ENCODE measurements at regions not wholly inside any gene's neighbourhood (a gene's known extent, or its start where the extent isn't known, plus 50 kb on each side); places are given as distances from the start of the nearest gene placed in this dataset.

GRCh38 chr13:81394640-81395039, 1053.7 kb upstream of the SPRY2 start (continued):
- TF ChIP-seq, protein P1, sequence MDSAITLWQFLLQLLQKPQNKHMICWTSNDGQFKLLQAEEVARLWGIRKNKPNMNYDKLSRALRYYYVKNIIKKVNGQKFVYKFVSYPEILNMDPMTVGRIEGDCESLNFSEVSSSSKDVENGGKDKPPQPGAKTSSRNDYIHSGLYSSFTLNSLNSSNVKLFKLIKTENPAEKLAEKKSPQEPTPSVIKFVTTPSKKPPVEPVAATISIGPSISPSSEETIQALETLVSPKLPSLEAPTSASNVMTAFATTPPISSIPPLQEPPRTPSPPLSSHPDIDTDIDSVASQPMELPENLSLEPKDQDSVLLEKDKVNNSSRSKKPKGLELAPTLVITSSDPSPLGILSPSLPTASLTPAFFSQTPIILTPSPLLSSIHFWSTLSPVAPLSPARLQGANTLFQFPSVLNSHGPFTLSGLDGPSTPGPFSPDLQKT (IDR thresholded peaks at IDR 0.05; ENCODE audit: borderline replicate concordance, low read depth, low read length) = no peak
- no peak for TF ChIP-seq ZNF274 (IDR thresholded peaks at IDR 0.05; ENCODE audit: low read length)
- no peak for TF ChIP-seq ZNF274 (tag by site-specific recombination; IDR thresholded peaks at IDR 0.05; ENCODE audit: borderline replicate concordance)

DNA sequence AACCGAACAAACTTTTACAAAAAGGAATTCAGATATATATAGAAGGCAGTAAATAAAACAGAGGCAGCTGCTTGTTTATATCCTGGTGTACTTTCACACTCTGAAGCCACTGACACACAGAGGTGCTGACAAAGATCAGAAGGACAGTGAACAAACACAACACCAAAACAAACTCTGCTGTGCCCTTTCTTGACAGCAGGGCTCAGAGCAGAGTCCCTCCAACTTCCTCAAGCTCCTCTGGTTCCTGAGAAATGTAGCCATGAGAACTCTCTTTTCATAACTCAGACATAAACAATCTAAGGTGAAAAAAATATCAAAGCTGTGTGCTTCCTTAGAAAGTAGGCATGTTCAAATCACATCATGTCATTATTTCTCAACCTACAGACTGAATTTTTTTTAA, 1052.8 kb upstream of the SPRY2 start:
- TF ChIP-seq SCRT1 (tag by site-specific recombination; IDR thresholded peaks at IDR 0.05; ENCODE audit: borderline replicate concordance) = no peak
- Histone ChIP-seq H3K4me1 (ENCODE audit: control insufficient read depth, insufficient read depth, low read length) (no peaks in the 10 kb centered on the region), H3K9me3 (ENCODE audit: control insufficient read depth, insufficient read depth, low read depth, low read length) (no peaks in the 10 kb centered on the region), H3K27ac (ENCODE audit: extremely low read depth, low read depth, low read length) (no peak overlapping the region), H3K36me3 (ENCODE audit: control insufficient read depth in 2 of 2, insufficient read depth in 1 of 2, low read length in 2 of 2) (no peaks in the 10 kb centered on the region), H3K4me3 (ENCODE audit: low read depth, low read length) (no peak overlapping the region)
- ChIA-PET CTCF (interaction anchor here (1.1 kb wide), 1 partner anchor 58 kb away, joined by 3 read pairs; no protein-coding TSS in a partner anchor), POLR2A (no interaction called here)

- CTCF ChIA-PET = interaction anchor here (1.1 kb wide), 1 partner anchor 59 kb away, joined by 3 read pairs; no protein-coding TSS in a partner anchor
- H3K27ac ChIP-seq (ENCODE audit: extremely low read depth, low read depth, low read length) = no peak overlapping the region
- TF ChIP-seq, protein P2, sequence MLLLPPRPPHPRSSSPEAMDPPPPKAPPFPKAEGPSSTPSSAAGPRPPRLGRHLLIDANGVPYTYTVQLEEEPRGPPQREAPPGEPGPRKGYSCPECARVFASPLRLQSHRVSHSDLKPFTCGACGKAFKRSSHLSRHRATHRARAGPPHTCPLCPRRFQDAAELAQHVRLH (tag by site-specific recombination; IDR thresholded peaks at IDR 0.05) = no peak
- TF ChIP-seq ZNF626 (tag by site-specific recombination; IDR thresholded peaks at IDR 0.05) = no peak
- no peak for TF ChIP-seq ZNF785 (tag by site-specific recombination; IDR thresholded peaks at IDR 0.05)
- TF ChIP-seq ZNF157 (tag by site-specific recombination; IDR thresholded peaks at IDR 0.05) = no peak
- no peak for TF ChIP-seq ZNF571 (tag by site-specific recombination; IDR thresholded peaks at IDR 0.05)
- no peak for TF ChIP-seq ZNF140 (tag by site-specific recombination; IDR thresholded peaks at IDR 0.05)
- no peak for TF ChIP-seq ZNF426 (tag by site-specific recombination; IDR thresholded peaks at IDR 0.05)
- no peak for TF ChIP-seq ZNF664 (tag by site-specific recombination; IDR thresholded peaks at IDR 0.05)
- TF ChIP-seq ZNF335 (tag by site-specific recombination; conservative IDR thresholded peaks at IDR 0.05) = no peak
- TF ChIP-seq ZNF366 (tag by site-specific recombination; conservative IDR thresholded peaks at IDR 0.05) = no peak
- TF ChIP-seq ZNF114 (tag by site-specific recombination; IDR thresholded peaks at IDR 0.05) = no peak
- no peak for TF ChIP-seq SP7 (tag by site-specific recombination; IDR thresholded peaks at IDR 0.05)
- TF ChIP-seq PRDM4 (tag by site-specific recombination; IDR thresholded peaks at IDR 0.05) = no peak
- no peak for TF ChIP-seq RBAK (tag by site-specific recombination; IDR thresholded peaks at IDR 0.05)
- no peak for TF ChIP-seq ZNF280D (tag by site-specific recombination; IDR thresholded peaks at IDR 0.05)
- no peak for TF ChIP-seq PRDM10 (tag by site-specific recombination; IDR thresholded peaks at IDR 0.05)
- no peak for TF ChIP-seq ZNF768 (tag by site-specific recombination; IDR thresholded peaks at IDR 0.05)
- no peak for TF ChIP-seq ZNF558 (tag by site-specific recombination; IDR thresholded peaks at IDR 0.05)
These were observed 1052.2 kb upstream of the SPRY2 start for GRCh38 chr13:81393110-81393509.

More at GRCh38 chr13:81393110-81393509, 1052.2 kb upstream of the SPRY2 start:
- Histone ChIP-seq H3K9me3 (ENCODE audit: control insufficient read depth, insufficient read depth, low read depth, low read length) (no peaks in the 10 kb centered on the region), H3K4me1 (ENCODE audit: control insufficient read depth, insufficient read depth, low read length) (no peaks in the 10 kb centered on the region), H3K36me3 (ENCODE audit: control insufficient read depth in 2 of 2, insufficient read depth in 1 of 2, low read length in 2 of 2) (no peaks in the 10 kb centered on the region), H3K4me3 (ENCODE audit: low read depth, low read length) (no peak overlapping the region)
- POLR2A ChIA-PET = no interaction called here
